ENCODE measurements at regions not wholly inside any gene's neighbourhood (a gene's known extent, or its start where the extent isn't known, plus 50 kb on each side); places are given as distances from the start of the nearest gene placed in this dataset.

- Mint-ChIP-seq H3K9me3 (ENCODE audit: low read depth) (peaks cover 3% of the 10 kb centered on the region), H3K4me1 (ENCODE audit: low read depth) (no peaks in the 10 kb centered on the region), H3K36me3 (ENCODE audit: low read depth) (no peaks in the 10 kb centered on the region), H3K27me3 (ENCODE audit: low read depth) (peaks cover 3% of the 10 kb centered on the region), H3K27ac (ENCODE audit: unreplicated experiment) (no peak overlapping the region), H3K4me3 (ENCODE audit: unreplicated experiment) (no peak overlapping the region)
- TF ChIP-seq CTCF (IDR thresholded peaks at IDR 0.05): no peak
- no peak for DNase-seq (ENCODE audit: low spot score)
Measured at GRCh38 chr12:17342381-17342961, 736.5 kb upstream of the LMO3 start.

- Mint-ChIP-seq H3K9me3 (ENCODE audit: low read depth) (peaks cover 3% of the 10 kb centered on the region), H3K27ac (ENCODE audit: unreplicated experiment) (no peak overlapping the region), H3K4me3 (ENCODE audit: unreplicated experiment) (no peak overlapping the region), H3K4me1 (ENCODE audit: low read depth) (no peaks in the 10 kb centered on the region), H3K27me3 (ENCODE audit: low read depth) (peaks cover 3% of the 10 kb centered on the region), H3K36me3 (ENCODE audit: low read depth) (no peaks in the 10 kb centered on the region)
- no peak for DNase-seq (ENCODE audit: low spot score)
- no peak for TF ChIP-seq CTCF (IDR thresholded peaks at IDR 0.05)
Measured at GRCh38 chr12:17335487-17335886, 729.5 kb upstream of the LMO3 start.

- H3K36me3 Mint-ChIP-seq (ENCODE audit: low read depth): no peaks in the 10 kb centered on the region
- no peak for TF ChIP-seq CTCF (IDR thresholded peaks at IDR 0.05)
Measured at GRCh38 chr12:17334784-17335183, 728.8 kb upstream of the LMO3 start.

GRCh38 chr12:17333287-17333686, 727.3 kb upstream of the LMO3 start:
- TF ChIP-seq CTCF (IDR thresholded peaks at IDR 0.05): no peak
- Mint-ChIP-seq H3K9me3 (ENCODE audit: low read depth) (no peaks in the 10 kb centered on the region), H3K4me3 (ENCODE audit: unreplicated experiment) (no peak overlapping the region), H3K27me3 (ENCODE audit: low read depth) (no peaks in the 10 kb centered on the region), H3K36me3 (ENCODE audit: low read depth) (no peaks in the 10 kb centered on the region), H3K4me1 (ENCODE audit: low read depth) (no peaks in the 10 kb centered on the region), H3K27ac (ENCODE audit: unreplicated experiment) (no peak overlapping the region)
- DNase-seq (ENCODE audit: low spot score): no peak

More at GRCh38 chr12:17334784-17335183, 728.8 kb upstream of the LMO3 start:
- H3K27me3 Mint-ChIP-seq (ENCODE audit: low read depth): peaks cover 1% of the 10 kb centered on the region
- H3K27ac Mint-ChIP-seq (ENCODE audit: unreplicated experiment): no peak overlapping the region
- H3K9me3 Mint-ChIP-seq (ENCODE audit: low read depth): peaks cover 3% of the 10 kb centered on the region
- no peaks in the 10 kb centered on the region for H3K4me1 Mint-ChIP-seq (ENCODE audit: low read depth)
- no peak for DNase-seq (ENCODE audit: low spot score)
- no peak overlapping the region for H3K4me3 Mint-ChIP-seq (ENCODE audit: unreplicated experiment)

GRCh38 chr12:17326649-17327048, 720.7 kb upstream of the LMO3 start:
- no peak for TF ChIP-seq CTCF (IDR thresholded peaks at IDR 0.05)
- H3K4me1 Mint-ChIP-seq (ENCODE audit: low read depth): no peaks in the 10 kb centered on the region
- H3K36me3 Mint-ChIP-seq (ENCODE audit: low read depth): no peaks in the 10 kb centered on the region
- H3K4me3 Mint-ChIP-seq (ENCODE audit: unreplicated experiment): no peak overlapping the region
- no peak overlapping the region for H3K27ac Mint-ChIP-seq (ENCODE audit: unreplicated experiment)
- H3K27me3 Mint-ChIP-seq (ENCODE audit: low read depth): no peaks in the 10 kb centered on the region
- no peak for DNase-seq (ENCODE audit: low spot score)
- H3K9me3 Mint-ChIP-seq (ENCODE audit: low read depth): peaks cover 6% of the 10 kb centered on the region
